NCI-H146 treated with DMSO at 0.1 percent for 48 hours (cell line): ENCODE measurements at regions not wholly inside any gene's neighbourhood (a gene's known extent, or its start where the extent isn't known, plus 50 kb on each side); places are given as distances from the start of the nearest gene placed in this dataset.
"Not testable (repeated sequence)": the region's sequence is repeated elsewhere in the genome, so short reads cannot be mapped to it uniquely, and the experiment has no call there.

ENCODE experiments used
- DNase-seq: peaks from one replicate; lab custom pipeline; 2025; ENCODE audit not compliant: unreplicated experiment; lab: John Stamatoyannopoulos, UW

- DNase-seq: no peak
Observed at GRCh38 chr6:170098428-170099170, 192.3 kb downstream of the DLL1 start.

DNA sequence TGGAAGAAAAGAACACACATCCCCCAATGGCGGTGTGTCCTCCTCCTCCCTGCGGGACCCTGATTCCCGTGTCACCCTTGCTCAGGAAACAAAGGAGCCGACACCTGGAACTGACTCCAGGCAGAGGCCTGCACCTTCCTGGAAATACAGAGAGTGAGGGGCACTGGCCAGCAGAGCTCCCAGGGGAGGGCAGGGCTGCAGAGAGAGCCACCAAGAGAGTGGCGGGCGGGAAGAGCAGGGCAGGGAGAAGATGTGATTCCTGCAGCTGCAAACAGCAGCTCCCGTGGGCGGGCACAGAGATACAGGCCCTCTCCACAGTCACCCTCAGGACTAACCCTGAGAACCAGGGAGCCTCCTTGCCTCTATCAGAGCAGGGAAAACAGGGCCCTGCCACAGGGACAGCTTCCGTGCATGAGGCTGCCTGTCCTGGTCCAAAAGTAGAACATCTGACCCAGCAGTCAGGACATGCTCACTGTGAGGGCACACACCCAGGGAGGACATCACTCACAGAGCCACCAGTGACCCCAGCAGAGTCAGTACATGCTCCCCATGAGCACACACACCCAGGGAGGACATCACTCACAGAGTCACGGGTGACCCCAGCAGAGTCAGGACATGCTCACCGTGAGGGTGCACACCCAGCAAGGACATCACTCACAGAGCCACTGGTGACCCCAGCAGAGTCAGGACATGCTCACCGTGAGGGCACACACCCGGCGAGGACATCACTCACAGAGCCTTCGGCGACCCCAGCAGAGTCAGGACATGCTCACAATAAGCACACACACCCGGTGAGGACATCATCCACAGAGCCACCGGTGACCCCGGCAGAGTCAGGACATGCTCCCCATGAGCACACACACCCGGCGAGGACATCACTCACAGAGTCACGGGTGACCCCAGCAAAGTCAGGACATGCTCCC, 193.1 kb downstream of the DLL1 start:
- DNase-seq: no peak

- no peak for DNase-seq
Observed at GRCh38 chr6:170096803-170097504, 193.9 kb downstream of the DLL1 start.

- DNase-seq: peak; percentile 63
Observed at GRCh38 chr6:170096191-170096802, 194.6 kb downstream of the DLL1 start.

DNA sequence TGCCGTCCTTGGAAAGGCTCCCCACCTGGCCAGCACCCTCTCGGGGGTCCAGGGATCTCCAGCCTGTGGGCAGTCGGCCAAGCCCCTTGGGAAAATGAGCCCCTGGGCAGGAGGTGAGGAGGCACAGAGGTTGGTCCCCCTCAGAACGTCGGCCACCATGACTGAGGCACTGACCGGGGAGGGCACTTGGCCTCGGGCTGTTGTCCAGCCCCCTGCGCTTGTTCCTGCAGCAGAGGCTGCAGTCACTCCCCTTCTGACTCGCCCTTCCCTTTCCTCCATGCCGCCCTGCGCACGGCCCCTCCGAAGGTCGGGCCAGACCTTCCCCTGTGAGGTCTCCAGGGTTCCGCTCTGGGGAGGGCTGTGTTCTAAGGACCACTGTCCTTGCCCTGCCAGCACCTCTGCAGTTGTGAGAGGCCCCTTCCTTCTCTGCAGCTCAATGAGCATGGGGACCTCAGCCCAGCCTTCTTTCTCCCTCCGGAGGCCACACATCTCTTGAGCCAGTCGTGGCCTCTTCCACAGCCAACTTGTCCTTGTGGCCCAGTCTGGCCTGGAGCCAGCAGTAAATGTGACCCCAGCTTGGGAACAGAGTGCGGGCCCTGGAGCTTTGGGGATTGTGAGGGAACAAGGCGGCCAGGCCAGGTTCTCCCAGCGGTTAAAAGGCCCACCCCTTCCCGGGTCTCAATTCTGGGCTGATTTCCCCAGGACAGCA, 195.5 kb downstream of the DLL1 start:
- DNase-seq: no peak

- no peak for DNase-seq
Observed at GRCh38 chr6:170094686-170095272, 196.1 kb downstream of the DLL1 start.

DNA sequence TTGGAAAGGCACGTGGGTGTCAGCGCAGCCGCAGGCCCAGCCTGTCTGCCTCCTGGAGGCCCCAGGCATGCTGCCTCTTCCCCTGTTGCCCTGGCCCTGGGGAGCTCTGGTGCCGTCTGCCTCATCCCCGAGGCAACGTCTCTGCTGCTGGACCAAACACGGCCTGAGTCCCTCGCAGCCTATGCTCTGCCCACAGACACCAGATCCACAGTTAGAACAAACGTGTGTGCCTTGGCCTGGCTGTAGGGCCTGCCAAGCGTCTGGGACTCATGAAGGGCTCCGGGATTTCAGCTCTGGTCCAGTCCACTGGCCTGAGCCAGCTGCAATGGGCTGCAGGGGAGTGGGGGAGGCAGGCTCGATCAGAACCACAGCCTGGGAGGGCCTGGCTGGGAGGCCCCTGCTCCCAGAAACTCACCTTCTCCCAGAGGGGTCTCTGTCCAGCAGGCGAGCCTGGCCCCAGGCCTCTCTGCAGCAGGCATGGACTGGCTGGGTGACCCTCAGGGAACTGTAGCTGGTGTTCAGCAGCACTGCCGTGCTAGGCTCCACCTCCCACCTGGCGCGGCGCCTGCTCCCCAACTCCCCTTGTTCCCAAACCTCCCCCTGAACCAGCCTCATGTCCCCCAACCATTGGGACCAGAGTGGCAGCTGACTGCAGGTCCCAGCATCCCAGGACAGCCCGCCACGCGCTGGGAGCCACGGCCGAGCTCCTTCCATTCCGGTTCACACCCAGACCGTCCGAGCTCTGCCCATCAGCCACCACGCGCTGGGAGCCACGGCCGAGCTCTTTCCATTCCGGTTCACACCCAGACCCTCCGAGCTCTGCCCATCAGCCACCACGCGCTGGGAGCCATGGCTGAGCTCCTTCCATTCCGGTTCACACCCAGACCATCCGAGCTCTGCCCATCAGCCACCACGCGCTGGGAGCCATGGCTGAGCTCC, 197.0 kb downstream of the DLL1 start:
- no peak for DNase-seq

- no peak for DNase-seq
Observed at GRCh38 chr6:170093276-170093657, 197.6 kb downstream of the DLL1 start.

DNA sequence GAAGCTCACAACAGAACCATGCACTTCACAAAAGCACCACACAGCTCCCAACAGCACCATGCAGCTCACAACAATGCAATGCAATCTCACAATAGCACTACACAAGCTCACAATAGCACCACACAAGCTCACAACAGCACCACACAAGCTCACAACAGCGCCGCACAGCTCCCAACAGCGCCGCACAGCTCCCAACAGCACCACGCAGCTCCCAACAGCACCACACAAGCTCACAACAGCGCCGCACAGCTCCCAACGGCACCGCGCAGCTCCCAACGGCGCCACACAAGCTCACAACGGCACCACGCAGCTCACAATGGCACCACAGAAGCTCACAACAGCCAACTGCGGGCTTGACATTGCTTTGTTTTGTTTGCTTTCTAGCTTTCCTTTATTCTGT, 198.1 kb downstream of the DLL1 start:
- DNase-seq: no peak

DNA sequence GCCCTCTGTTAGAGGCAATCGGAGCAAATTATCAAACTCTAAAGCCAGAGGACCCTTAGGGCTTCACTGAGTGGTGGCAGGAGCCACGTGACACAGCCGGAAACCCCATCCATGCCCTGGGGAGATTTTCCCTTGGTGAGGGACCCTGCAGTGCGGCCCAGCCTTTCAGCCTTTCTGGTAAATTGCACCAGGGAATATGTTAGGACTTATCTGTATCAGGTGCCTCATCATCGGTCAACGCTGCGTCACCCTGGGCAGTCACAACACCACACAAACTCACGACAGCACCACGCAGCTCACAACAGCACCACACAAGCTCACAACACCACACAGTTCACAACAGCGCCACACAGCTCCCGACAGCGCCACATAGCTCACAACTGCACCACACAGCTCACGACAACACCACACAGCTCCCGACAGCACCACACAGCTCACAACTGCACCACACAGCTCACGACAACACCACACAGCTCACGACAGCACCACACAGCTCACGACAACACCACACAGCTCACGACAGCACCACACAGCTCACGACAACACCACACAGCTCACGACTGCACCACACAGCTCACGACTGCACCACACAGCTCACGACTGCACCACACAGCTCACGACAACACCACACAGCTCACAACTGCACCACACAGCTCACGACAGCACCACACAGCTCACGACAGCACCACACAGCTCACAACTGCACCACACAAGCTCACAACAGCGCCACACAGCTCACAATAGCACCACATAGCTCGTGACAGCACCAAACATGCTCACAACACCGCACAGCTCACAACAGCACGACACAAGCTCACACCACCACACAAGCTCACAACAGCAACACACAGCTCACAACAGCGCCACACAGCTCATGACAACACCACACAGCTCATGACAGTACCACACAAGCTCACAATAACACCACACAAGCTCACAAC, 199.0 kb downstream of the DLL1 start:
- DNase-seq: peak; percentile 33

- no peak for DNase-seq
Observed at GRCh38 chr6:170091000-170091638, 199.8 kb downstream of the DLL1 start.

- DNase-seq: no peak
Observed at GRCh38 chr6:170090561-170090960, 200.3 kb downstream of the DLL1 start.

DNA sequence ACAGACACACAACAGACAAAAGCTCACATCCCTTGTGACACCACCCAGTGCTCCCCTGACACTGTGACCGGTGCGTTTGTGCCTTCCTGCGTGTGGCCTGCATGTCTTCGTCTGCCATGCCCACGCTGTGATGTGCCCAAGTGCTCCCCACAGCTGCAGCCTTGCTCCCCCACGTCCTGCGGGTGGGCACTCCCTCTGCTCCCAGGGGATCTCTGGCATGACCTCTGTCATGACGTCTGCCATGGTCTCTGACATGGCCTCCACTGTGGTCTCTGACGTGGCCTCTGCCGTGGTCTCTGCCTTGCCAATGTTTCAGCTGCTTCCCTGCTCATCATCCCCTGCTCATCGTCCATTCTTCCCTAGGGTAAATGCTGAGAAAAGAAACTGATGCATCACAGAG, 200.9 kb downstream of the DLL1 start:
- no peak for DNase-seq

DNA sequence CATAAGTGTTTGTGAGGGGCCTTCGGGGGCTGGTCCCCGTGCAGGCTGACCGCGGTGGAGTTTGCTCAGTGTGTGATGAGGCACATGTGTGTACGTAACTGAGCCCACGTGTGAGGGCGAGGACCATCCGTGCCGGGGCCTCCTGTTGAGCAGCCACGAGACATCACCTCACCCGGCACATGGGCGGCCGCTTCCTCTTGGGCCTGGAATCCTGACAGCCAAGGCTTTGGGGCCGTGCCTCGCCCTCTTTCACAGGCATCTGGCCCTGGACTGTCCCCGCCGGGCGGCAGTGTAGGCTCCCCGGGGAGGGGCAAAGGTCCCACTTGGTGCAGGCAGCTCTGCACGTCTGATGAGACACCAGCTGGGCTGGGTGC, 202.3 kb downstream of the DLL1 start:
- DNase-seq: no peak

DNA sequence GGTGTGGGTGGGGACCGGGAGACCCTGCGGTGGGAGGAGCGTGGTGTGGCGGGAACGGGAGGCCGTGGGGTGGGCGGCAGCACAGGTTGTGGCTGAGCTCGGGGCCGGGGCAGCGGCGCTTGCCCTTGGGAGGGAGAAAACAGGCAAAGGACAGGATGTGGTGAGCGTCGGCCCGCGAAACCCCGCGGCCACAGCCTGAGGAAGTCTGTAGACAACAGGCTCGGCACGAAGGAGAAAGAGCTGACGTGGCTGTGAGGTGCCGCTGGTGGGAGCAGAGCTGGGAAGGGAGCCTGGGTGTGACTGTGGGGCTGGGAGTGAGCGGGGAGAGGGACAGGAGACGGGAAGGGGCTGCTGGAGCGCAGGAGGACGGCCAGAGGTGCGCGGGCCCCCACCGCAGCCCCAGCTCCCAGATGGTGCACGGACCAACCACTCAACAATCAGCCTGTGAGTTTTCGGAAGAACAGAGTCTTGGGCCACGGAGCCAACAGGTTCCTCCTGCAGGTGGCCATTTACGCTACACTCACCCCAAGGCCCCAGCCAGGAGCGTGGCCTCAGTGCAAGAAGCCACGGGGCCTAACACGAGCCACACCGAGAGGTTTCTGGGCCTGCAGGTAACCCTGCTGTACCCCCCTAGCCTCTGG, 202.8 kb downstream of the DLL1 start:
- no peak for DNase-seq

- DNase-seq: not testable (repeated sequence)
Observed at GRCh38 chr6:170087421-170087780, 203.5 kb downstream of the DLL1 start.
